Astrocyte of the hippocampus (primary cell): ENCODE measurements at regions not wholly inside any gene's neighbourhood (a gene's known extent, or its start where the extent isn't known, plus 50 kb on each side); places are given as distances from the start of the nearest gene placed in this dataset.

Source experiments
- DNase-seq: peaks from one replicate; pipeline ENCODE4 v3.0.0; 2011; ENCODE audit warnings: low read depth, low spot score

DNA sequence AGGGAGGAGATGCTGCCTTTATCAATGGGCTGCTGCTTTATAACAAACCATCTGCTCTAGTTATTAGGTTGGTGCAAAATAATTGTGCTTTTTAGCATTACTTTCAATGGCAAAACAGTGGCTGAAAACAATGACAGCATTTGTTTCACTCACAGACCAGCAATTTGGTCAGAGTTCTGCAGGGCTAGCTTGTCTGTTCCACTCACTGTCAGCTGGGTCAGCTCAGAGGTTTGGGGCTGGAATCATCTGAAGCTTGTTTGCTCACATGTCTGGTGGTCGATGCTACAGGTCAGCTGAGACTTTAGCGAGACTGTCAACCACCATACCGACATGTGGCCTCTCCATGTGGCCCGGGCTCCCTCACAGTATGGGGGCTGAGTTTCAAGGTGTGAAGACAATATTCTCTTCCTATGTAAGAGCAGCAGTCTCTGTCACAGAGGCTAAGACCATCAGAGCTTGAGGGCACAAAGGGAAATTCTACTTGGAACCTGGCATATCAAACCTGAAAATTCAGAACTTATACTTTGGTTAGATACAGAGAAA is 81.3 kb upstream of the LIMCH1 start:
- no peak for DNase-seq

DNA sequence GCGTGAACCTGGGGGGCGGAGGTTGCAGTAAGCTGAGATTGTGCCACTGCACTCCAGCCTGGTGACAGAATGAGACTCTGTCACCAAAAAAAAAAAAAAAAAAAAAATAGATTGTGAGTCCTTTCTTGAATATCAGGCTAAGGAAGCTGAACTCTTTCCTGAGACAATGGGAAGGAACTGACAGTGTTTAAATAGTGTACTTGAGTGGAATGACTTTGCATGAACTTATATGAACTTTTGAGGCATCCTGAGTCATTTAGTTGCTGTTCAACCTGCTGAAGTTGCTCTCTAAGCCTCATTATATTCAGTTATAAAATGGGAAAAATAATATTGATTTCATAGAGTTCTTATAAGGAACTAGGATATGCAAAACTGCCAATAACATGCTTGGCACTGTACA is 79.3 kb upstream of the LIMCH1 start:
- DNase-seq = no peak

DNA sequence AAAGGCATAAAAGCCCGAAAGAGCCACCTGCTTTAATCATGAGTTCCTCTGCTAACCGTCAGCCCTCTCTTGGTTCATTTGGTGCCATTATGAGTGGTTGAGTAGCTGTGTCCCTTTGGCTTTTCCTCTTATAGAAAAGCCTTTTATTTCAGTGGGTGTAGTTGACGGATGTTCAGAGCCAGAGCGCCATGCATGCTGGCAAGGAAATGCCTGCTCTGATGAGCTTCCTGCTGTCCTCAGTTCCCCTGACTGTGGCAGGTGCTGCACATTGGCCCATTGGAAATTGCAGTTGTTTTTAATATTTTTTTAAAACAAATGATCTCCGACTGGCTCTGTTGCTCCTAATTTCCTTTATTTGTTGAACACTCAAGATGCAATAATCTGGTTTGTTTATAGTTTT is 77.3 kb upstream of the LIMCH1 start:
- no peak for DNase-seq

DNA sequence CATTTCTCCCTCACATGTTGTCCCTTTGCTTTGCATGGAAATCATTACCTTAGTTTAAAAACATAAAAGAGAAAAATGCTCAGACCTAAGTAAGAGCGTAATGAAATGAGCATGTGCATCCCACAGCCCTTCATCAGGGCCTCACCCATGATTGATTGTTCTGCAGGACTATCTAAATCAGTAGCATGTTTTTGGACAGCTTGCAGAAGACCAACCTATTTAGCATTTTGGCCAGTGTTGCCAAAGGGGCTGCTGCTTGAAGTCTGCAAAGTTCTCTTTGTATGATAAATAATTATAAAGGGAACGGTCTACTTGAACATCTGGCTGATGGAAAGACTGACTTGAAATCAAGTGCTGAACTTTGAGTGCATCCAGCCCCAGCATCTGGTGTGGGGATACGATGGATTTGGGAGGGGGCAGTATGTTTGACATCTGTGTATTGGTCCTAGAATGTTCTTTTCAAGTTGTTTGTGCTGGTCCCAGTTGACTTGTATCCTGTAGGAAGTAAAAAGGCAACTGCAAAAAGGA is 76.1 kb upstream of the LIMCH1 start:
- DNase-seq = no peak

DNA sequence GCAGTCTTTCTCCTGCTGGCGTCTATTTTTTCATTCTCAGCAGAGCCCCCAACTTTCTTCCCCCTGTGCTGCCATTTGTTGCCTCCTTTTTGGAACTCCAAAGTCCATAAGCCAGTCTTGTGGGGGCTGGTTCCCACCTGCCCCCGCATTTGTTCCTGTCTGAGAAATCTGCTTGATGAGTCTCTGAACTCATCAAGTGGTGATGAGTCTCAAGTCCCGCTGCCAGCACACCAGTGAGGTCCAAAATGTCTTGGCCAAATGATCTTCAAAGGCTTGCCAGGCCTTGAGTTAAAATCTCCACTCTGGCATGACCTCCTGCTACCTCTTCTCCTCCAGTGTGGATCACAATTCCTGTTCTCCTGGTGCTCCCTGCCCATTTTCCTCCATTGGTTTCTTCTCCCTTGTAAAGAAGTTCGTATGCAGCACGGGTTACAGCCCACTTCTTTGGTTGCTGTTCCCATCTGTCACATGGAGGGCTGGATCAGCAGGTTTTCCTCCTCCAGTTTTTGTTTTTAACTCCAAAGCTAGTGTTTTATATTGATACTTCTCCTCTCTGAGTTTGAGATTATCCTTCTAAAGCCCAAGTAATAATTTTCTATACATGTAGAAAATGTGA is 72.7 kb upstream of the LIMCH1 start:
- no peak for DNase-seq

DNA sequence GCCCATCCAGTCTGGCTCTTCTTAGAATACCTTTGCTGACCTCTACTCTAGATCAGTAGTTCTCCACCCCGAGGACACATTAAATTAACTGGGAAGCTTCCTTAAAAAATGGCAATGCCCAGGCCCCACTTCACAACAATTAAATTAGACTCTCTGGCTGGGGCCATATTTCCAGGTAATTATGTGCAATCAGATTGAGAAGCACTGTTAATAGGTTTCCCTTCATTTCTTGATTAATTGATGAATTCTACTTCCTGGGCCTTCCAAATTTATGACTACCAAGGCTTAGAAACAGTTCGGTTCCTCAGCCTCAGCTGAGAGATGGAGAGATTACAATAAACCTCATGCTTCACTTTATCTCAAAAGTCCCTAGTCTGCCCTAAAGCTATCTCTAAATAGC is 71.7 kb upstream of the LIMCH1 start:
- no peak for DNase-seq

DNA sequence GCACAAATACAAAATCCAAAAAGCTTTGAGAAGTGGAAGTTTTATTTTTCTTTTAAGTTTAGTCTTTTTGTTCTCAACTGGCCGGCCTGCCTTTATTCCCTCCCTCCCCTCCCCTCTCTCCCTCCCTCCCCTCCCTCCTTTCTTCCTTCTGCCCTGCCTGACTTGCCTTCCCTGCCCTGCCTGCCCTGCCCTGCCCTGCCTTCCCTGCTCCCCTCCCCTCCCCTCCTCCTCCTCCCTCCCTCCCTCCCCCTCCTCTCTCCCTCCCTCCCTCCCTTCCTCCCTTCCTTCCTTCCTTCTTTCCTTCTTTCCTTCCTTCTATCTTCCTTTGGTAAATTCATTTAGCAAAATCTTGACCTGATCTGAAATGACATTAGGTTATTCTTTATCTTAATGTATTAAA is 69.8 kb upstream of the LIMCH1 start:
- no peak for DNase-seq

DNA sequence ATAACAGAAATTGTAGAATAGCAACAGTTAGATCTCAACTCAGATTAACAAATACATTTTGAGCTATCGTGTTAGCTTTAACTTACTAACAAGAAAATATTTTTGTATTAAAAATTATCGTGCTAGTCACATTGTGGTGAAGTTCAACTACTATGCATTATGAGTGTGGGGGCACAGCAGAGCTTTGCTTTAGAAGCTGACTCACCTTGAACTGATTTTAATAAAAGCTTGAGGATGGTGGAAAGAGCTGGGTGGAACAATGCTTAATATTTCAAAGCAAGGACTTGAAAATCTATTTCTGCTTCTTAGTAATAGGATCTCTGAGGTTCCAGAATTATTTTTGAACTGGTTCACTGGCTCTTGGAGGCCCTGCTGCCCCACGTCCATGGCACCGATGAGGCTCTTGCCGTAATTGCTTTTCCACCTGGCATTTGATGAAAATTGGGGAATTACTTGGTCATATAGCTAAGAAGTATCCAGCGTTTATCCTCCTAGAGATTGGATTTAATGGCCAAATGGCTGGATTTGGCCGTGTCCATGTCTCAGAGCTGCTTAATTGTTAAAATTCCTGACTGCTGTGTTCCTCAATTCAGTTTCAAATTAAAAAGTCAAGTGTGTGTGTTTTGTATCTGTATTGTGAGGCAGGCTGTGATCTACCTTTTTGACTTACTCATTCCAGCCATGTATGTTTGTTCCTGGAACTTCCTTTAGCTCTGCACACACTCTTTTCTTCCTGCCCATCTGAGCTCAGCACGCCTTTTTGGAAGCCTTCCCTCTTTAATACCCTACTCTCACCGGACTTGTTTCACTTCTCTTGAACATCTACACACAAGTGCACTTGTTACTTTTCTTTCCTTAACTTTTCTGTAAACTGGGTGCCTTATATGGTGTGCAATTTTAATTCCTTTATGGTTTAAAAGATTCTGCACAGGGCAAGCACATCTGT is 66.6 kb upstream of the LIMCH1 start:
- no peak for DNase-seq

DNA sequence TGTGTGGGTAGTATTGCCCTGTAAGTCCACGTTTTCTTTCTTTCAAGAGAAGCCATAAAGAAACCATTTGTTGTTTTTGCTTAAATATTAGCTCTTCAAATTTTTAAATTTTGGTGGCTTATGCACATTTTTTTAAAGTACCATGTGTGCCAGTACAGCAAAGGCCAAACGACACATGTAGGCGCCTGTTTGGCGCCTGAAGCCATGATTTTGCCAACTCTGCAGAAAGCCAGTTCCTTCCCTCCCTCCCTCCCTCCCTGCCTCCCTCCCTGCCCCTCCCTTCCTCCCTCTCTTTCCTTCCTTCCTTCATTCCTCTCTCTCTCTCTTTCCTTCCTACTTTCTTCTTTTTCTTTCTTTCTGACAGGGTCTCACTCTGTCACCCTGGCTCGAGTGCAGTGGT is 65.9 kb upstream of the LIMCH1 start:
- DNase-seq = no peak

DNA sequence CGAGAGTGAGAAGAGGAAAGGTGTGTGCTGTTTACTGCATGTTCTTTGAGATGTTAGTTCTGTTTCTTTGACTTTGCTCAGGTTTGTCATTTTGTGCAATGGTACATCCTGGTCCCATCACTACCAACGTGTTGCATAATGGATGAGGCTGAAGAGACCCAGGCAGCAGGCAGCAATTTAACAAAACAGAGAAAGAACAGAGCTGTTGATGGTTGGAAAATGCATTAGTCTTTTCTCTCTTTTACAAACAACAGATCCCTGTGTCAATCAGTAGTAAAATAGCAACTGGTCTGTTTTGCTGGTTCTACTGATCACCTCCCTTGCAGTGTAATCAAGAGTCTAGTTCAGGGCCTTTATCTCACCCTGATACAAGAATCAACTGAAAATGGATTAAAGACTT is 64.8 kb upstream of the LIMCH1 start:
- DNase-seq = no peak

DNA sequence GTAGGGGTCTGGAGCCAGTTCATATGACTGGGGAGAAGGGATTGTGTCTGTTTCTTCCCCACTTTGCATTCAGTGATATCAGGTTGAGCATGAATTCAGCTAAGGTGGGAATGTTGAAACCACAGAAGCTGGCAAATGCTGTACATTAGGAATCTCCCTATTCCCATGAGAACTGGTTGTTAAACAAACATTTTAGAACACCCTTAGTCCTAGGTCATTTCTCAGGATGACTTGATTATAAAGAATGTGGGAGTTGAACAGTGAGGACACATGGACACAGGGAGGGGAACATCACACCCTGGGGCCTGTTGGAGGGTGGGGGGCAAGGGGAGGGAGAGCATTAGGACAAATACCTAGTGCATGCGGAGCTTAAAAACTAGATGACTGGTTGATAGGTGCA is 62.6 kb upstream of the LIMCH1 start:
- DNase-seq = peak; percentile 36

DNA sequence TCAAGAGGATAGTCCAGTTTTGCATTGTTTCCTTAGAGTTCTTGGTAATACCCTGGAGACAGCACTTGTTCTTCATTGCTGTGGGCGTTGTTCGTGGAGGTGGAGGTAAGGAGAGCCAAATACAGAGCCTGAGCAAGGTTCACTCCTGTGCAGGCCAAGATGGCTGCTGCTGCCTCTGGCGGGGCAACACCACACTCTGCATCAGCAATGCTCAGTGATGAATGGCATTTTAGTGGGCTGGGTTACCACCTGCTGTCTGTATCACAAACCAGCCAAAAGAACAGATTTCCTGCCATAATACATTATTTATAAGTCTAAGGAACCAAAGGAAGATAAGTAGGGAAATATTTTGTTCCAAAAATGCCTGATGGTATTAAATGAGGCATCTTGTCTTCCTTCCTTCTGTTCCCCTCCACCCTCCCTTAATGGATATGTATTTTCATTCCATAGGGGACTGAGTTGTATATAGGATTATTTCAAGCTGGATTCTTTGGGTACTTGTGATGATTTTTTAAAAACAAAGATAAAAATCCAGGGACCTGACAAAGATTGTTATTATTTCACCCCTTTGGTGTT is 61.6 kb upstream of the LIMCH1 start:
- DNase-seq = peak; percentile 21

DNA sequence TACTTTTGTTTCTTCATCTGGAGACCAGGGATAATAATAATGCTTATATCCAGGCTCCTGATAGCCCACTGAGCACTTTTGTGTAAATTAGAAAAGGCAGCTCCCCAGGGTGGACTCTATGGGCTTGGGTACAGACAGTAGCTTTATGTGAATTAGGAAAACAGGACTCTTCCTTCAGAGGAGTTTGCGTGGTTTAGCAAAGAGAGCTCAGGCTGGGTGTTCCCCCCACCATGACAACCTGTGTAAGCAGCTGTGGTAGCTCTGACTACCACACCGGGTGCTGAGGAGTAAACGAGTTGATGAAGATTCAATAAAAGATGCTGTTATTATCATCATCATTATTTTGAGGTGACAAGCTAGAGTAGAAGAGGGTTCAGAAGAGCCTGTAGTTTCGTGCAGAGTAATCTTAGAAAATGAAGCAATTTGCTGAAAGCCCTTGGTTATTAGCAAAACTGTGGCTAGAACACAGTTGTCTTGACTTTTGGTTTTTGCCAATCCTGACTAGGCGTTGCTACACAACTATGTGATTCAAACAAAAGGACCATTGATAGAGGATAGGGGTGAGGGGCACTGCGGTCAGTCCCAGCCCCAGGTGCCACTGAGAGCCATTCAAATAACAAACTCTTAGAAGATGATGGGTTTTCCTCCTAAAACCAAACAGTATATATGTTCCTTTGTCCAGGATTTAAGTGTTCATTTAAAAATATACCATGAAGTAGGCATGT is 60.6 kb upstream of the LIMCH1 start:
- DNase-seq = no peak

DNA sequence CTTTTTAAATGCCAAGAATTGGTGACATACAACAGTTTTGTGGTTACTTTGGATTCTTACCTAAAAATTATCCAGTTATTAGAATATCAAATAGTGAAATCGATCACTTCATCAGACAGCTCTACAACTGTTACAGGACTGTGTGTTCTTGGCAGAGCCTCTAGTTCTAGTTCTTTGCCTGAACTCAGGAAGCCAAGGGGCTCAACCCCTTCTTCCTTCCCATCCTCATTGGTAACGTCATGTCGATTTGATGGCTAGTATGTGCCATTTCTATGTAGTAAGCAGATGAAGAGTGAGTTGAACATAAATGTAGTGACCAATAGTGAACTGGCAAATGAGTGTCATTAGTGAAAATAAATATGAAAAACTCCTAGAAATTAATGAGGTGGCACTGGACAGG is 59.4 kb upstream of the LIMCH1 start:
- DNase-seq = no peak

DNA sequence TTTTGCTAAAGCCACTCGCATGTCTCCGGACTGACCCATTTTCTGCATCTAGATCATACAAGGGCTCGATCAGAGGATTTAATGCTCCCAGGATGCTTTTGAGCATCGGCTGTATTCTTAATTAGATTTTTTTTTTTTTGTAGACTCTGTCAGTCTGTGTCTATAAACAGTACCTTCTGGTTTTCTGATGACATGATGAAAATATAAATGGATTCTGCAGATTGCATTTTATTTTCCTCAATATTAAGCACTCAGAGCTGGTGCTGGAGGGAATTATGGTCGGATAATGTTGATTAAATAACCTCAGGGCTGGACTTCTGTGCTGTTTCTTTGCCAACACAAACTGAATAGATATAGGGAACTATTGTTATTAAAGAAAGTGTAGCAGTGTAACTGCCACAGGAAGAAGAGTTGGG is 57.1 kb upstream of the LIMCH1 start:
- DNase-seq = no peak

DNA sequence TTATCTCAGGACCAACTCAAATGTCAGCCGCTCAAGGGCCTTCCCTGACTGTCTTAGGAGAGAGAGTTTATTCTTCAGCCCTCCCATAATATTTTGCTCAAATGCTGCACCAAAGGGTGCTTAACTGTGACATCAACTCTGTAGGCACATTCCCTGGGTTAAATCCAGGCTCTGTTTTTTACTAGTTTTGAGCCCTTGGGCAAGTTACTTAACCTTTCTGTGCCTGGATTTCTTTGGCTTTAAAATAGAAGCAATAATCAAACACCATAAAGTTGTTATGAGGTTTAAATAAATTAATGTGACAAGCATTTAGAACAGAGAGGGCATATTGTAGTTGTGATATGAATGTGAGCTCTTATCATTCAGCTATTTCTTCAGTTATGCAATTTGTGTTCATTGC is 54.2 kb upstream of the LIMCH1 start:
- no peak for DNase-seq

DNA sequence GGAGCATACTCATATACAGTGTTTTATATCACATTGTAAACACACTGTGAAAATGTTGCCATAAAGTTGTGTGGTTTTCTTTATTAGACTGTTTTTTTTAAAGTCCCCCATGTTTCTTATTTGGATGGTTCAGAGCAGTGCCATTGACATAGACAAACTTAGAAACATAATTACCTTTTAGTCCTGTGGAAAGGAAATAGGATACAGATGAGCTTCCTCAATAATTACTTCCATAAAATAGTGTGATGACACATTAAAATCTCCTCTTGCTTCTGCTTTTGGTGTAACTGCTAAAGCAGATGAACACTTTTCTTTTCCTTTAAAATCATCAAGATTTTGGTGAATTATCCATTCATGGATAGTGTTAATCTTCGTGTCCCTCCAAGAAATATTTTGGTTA is 52.9 kb upstream of the LIMCH1 start:
- DNase-seq = no peak

DNA sequence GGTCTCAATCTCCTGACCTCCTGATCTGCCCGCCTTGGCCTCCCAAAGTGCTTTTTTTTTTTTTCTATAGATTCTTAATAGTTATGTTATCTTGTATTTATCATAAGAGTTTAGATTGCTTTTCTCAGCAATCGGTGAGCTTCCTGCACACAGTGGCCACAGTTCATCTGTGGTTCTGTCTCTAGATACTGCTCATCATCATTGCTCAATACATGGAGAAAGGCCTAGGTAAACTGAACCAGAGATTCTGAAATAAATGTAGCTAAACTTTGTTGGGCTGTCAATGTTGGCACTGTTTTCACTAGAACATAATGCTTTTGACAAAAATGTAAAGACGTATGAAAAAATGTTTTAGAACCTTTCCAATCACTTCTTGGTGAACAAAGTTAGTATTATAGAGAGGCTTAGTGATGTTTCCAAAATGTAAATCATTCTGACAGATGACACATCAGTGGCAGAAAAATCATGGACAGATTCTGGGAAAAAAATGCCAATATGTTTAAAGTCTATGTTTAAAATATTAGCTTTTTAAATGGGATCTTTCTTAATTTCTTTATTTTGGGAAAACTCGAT is 50.0 kb upstream of the LIMCH1 start:
- no peak for DNase-seq
